H9 (cell line): ENCODE measurements at regions not wholly inside any gene's neighbourhood (a gene's known extent, or its start where the extent isn't known, plus 50 kb on each side); places are given as distances from the start of the nearest gene placed in this dataset.

Experiments
- DNase-seq: peaks from one replicate; pipeline ENCODE4 v3.0.0-alpha.2; 2017
- H2AFZ ChIP-seq: one replicate; pipeline ENCODE4 v1.6.1; 2013; ENCODE audit warnings: mild to moderate bottlenecking, low read length, control low read depth, moderate library complexity
- H2AK5ac ChIP-seq: 2 replicates; pipeline ENCODE4 v1.6.1; 2013; ENCODE audit warnings: low read length, control low read depth, mixed read lengths; ENCODE audit not compliant: insufficient read length
- H2BK120ac ChIP-seq: one replicate; pipeline ENCODE4 v1.6.1; 2013; ENCODE audit warnings: low read depth, mild to moderate bottlenecking, low read length, control low read depth, inconsistent platforms; ENCODE audit not compliant: poor library complexity, severe bottlenecking
- H2BK12ac ChIP-seq: 2 replicates; pipeline ENCODE4 v1.6.1; 2013; ENCODE audit warnings: low read length, control low read depth, mixed read lengths, low read depth; ENCODE audit not compliant: insufficient read length
- H2BK15ac ChIP-seq: 2 replicates; pipeline ENCODE4 v1.6.1; 2013; ENCODE audit warnings: low read depth, low read length, control low read depth
- H2BK20ac ChIP-seq: one replicate; pipeline ENCODE4 v1.6.1; 2013; ENCODE audit warnings: low read depth, mild to moderate bottlenecking, low read length, control low read depth, inconsistent platforms; ENCODE audit not compliant: poor library complexity, severe bottlenecking
- H2BK5ac ChIP-seq: 2 replicates; pipeline ENCODE4 v1.6.1; 2013; ENCODE audit warnings: low read length, control low read depth, mixed read lengths; ENCODE audit not compliant: insufficient read length
- H3K14ac ChIP-seq: 2 replicates; pipeline ENCODE4 v1.6.1; 2013; ENCODE audit warnings: low read length, control low read depth; ENCODE audit not compliant: insufficient read depth
- H3K18ac ChIP-seq: 2 replicates; pipeline ENCODE4 v1.6.1; 2013; ENCODE audit warnings: low read depth, mild to moderate bottlenecking, mixed read lengths, low read length, control low read depth; ENCODE audit not compliant: insufficient read length
- H3K23ac ChIP-seq: 2 replicates; pipeline ENCODE4 v1.6.1; 2013; ENCODE audit warnings: low read length, control low read depth, mixed read lengths, low read depth; ENCODE audit not compliant: insufficient read length
- H3K23me2 ChIP-seq: 2 replicates; pipeline ENCODE4 v1.6.1; 2013; ENCODE audit warnings: low read depth, mild to moderate bottlenecking, mixed read lengths, low read length, control low read depth; ENCODE audit not compliant: insufficient read length, poor library complexity, severe bottlenecking
- H3K27ac ChIP-seq: 2 replicates; pipeline ENCODE4 v1.5.1; 2013; ENCODE audit warnings: low read length, control low read depth, mixed read lengths, low read depth; ENCODE audit not compliant: insufficient read length
- H3K27me3 ChIP-seq: 2 replicates; pipeline ENCODE4 v1.6.1; 2013; ENCODE audit warnings: low read length, control low read depth, inconsistent platforms; ENCODE audit not compliant: insufficient read depth
- H3K4ac ChIP-seq: 2 replicates; pipeline ENCODE4 v1.6.1; 2013; ENCODE audit warnings: low read depth, mild to moderate bottlenecking, control low read depth, inconsistent platforms, low read length, moderate library complexity
- H3K4me1 ChIP-seq: 2 replicates; pipeline ENCODE4 v1.6.1; 2013; ENCODE audit warnings: low read length, control low read depth, inconsistent platforms; ENCODE audit not compliant: insufficient read depth
- H3K4me2 ChIP-seq: 2 replicates; pipeline ENCODE4 v1.6.1; 2013; ENCODE audit warnings: low read length, control low read depth, mixed read lengths; ENCODE audit not compliant: insufficient read length, insufficient read depth
- H3K56ac ChIP-seq: 2 replicates; pipeline ENCODE4 v1.6.1; 2013; ENCODE audit warnings: low read depth, mild to moderate bottlenecking, mixed read lengths, low read length, control low read depth; ENCODE audit not compliant: insufficient read length
- H3K79me1 ChIP-seq: 2 replicates; pipeline ENCODE4 v1.6.1; 2013; ENCODE audit warnings: low read depth, mild to moderate bottlenecking, moderate library complexity, low read length, control low read depth, inconsistent platforms; ENCODE audit not compliant: insufficient read depth, poor library complexity, severe bottlenecking
- H3K79me2 ChIP-seq: 2 replicates; pipeline ENCODE4 v1.6.1; 2013; ENCODE audit warnings: low read length, control low read depth, inconsistent platforms; ENCODE audit not compliant: insufficient read depth
- H3K9ac ChIP-seq: 2 replicates; pipeline ENCODE4 v1.6.1; 2013; ENCODE audit warnings: low read length, control low read depth, mixed read lengths; ENCODE audit not compliant: insufficient read length; ENCODE audit errors: extremely low read depth
- H3K9me3 ChIP-seq: one replicate; pipeline ENCODE4 v1.6.1; 2013; ENCODE audit warnings: low read depth, low read length, inconsistent platforms; ENCODE audit not compliant: control insufficient read depth
- H3T11ph ChIP-seq: one replicate; pipeline ENCODE4 v1.6.1; 2013; ENCODE audit warnings: mild to moderate bottlenecking, low read length, control low read depth, inconsistent platforms
- H4K20me1 ChIP-seq: one replicate; pipeline ENCODE4 v1.6.1; 2013; ENCODE audit not compliant: control insufficient read depth, insufficient read length, insufficient read depth
- H4K5ac ChIP-seq: 2 replicates; pipeline ENCODE4 v1.6.1; 2013; ENCODE audit warnings: low read depth, mild to moderate bottlenecking, mixed read lengths, low read length, control low read depth; ENCODE audit not compliant: insufficient read length
- H4K8ac ChIP-seq: replicated peaks from 2 replicates; pipeline ENCODE4 v1.6.1; 2013; ENCODE audit warnings: low read length, control low read depth, mixed read lengths, low read depth; ENCODE audit not compliant: insufficient read length
- H4K91ac ChIP-seq: 2 replicates; pipeline ENCODE4 v1.6.1; 2013; ENCODE audit warnings: low read depth, mild to moderate bottlenecking, moderate library complexity, mixed read lengths, low read length, control low read depth; ENCODE audit not compliant: insufficient read length
- H3K27ac Mint-ChIP-seq, 3 experiments: 2 replicates in 2 of 3; 3 replicates in 1 of 3; pipeline ENCODE4 v1.8.0; 2020 to 2021; ENCODE audit warnings: mixed read lengths in 3 of 3, mild to moderate bottlenecking in 1 of 3, moderate library complexity in 1 of 3
- H3K27me3 Mint-ChIP-seq: 2 replicates; pipeline ENCODE4 v1.8.0; 2021; ENCODE audit warnings: low read depth, mild to moderate bottlenecking, moderate library complexity, mixed read lengths
- H3K36me3 Mint-ChIP-seq, 3 experiments: 2 replicates in 2 of 3; 3 replicates in 1 of 3; pipeline ENCODE4 v1.8.0; 2020 to 2021; ENCODE audit warnings: low read depth in 3 of 3, mixed read lengths in 3 of 3; ENCODE audit not compliant: insufficient read depth in 1 of 3
- H3K4me1 Mint-ChIP-seq, 2 experiments: 2 replicates each; pipeline ENCODE4 v1.8.0; 2020; ENCODE audit warnings: mixed read lengths in 2 of 2
- H3K4me3 Mint-ChIP-seq, 2 experiments: 2 replicates in 1 of 2; 3 replicates in 1 of 2; pipeline ENCODE4 v1.8.0; 2020 to 2021; ENCODE audit warnings: mild to moderate bottlenecking in 2 of 2, mixed read lengths in 2 of 2, moderate library complexity in 1 of 2
- H3K9me3 Mint-ChIP-seq, 2 experiments: 2 replicates in 1 of 2; 3 replicates in 1 of 2; pipeline ENCODE4 v1.8.0; 2020; ENCODE audit warnings: mild to moderate bottlenecking in 2 of 2, mixed read lengths in 2 of 2, moderate library complexity in 1 of 2
- CTCF ChIP-seq: fragments of 200-600 bp; sonication (generic); conservative IDR thresholded peaks from 3 replicates; pipeline ENCODE4 v1.8.0; 2021; ENCODE audit warnings: antibody characterized with exemption, mild to moderate bottlenecking
- WGBS: extraction: QIAGEN DNeasy Blood & Tissue Kit; methylation state at CpG from one replicate; pipeline ENCODE4 v1.1.7; 2013; ENCODE audit warnings: missing lambda C conversion rate, low lambda C conversion rate, mixed read lengths; ENCODE audit not compliant: insufficient read length; ENCODE audit errors: extremely low coverage; 5-methylcytosine and 5-hydroxymethylcytosine counted together

GRCh38 chr17:52465407-52465806 is 306.9 kb upstream of the CA10 start:
- Histone ChIP-seq H4K5ac (no peak overlapping the region), H4K20me1 (no peaks in the 10 kb centered on the region), H3K27me3 (no peaks in the 10 kb centered on the region), H4K91ac (no peak overlapping the region), H2BK20ac (no peak overlapping the region), H3K79me1 (no peaks in the 10 kb centered on the region), H3K23me2 (no peaks in the 10 kb centered on the region), H3K23ac (no peak overlapping the region), H3K9ac (no peak overlapping the region), H3T11ph (no peak overlapping the region), H2BK15ac (no peak overlapping the region), H2BK12ac (no peak overlapping the region), H2BK120ac (no peak overlapping the region), H3K9me3 (no peaks in the 10 kb centered on the region), H3K4ac (no peak overlapping the region), H3K18ac (no peak overlapping the region), H3K14ac (no peak overlapping the region), H2AFZ (no peak overlapping the region), H3K56ac (no peak overlapping the region), H3K79me2 (no peaks in the 10 kb centered on the region), H4K8ac (no peak overlapping the region), H3K4me2 (no peak overlapping the region), H3K4me1 (no peaks in the 10 kb centered on the region), H2AK5ac (no peak overlapping the region), H3K27ac (no peak overlapping the region), H2BK5ac (no peak overlapping the region)
- DNase-seq = no peak
- no peak for TF ChIP-seq CTCF
- Mint-ChIP-seq H3K27me3 (no peaks in the 10 kb centered on the region), H3K36me3 (peaks cover 11 to 17% (median 11%) of the 10 kb centered on the region in 3 experiments), H3K9me3 (peaks cover 11 to 19% of the 10 kb centered on the region in 2 experiments), H3K4me1 (no peaks in the 10 kb centered on the region), H3K4me3 (no peak overlapping the region), H3K27ac (no peak overlapping the region)
- no CpG with 5 or more reads among the region's 3 CpGs for WGBS
